Eye (tissue), 1 donor: ENCODE measurements at regions not wholly inside any gene's neighbourhood (a gene's known extent, or its start where the extent isn't known, plus 50 kb on each side); places are given as distances from the start of the nearest gene placed in this dataset.

Source experiments
- DNase-seq: peaks from one replicate; pipeline ENCODE4 v3.0.0-alpha.2; 2015

DNA sequence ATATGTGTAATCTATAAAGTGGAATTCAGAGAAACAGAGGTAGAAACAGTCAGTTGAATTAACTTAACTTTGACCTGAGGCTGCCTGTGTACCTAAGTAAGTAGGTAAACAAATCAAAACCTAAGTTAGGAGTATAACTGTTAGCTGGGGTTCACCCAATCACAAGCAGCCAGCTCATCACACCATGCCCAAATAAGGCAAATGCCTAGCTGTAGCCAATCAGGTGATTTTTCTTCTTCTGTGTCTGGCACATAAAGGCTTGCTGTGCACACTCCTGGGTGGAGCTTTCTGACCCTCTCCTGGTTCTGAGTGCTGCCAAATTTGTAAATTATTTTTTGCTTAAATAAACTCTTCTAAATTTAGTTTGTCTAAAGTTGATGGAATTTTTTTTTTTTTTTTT, 54.7 kb upstream of the TRIM39 start:
- no peak for DNase-seq

DNA sequence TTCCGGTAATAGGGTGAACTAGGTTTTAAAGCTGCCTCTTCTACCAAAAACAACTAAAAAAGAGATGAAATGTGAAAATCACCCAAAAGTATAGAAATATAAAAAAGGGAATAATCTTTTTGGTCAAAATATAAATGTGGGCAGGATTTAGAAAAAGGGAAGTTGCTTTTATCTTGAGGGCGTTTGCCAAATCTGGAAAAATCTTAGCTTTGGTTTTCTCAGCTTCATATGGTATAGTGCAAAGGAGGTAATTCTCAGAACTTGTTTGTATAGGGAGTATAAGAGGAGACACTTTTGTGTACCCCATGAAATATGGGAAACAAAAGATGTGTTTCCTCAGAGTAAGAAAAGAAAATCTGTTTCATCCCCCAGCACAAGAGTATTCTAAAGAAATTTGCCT, 54.2 kb upstream of the TRIM26 start:
- no peak for DNase-seq

DNA sequence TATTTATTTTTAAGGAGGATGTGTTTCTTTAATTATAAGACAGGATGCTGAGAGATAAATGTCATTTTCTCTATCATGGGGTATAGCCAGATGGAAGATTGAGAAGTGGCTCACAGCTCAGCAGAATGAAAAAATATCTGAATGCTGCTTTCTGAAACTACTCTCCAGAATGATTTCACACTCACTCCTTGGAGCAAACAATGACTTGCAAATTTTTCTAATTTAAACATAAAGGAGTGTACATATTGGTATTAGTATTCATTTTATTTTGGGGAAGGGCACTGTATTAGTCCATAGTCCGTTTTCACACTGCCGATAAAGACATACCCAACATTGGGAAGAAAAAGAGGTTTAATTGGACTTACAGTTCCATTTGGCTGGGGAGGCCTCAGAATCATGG, 52.4 kb upstream of the TRIM26 start:
- no peak for DNase-seq

DNA sequence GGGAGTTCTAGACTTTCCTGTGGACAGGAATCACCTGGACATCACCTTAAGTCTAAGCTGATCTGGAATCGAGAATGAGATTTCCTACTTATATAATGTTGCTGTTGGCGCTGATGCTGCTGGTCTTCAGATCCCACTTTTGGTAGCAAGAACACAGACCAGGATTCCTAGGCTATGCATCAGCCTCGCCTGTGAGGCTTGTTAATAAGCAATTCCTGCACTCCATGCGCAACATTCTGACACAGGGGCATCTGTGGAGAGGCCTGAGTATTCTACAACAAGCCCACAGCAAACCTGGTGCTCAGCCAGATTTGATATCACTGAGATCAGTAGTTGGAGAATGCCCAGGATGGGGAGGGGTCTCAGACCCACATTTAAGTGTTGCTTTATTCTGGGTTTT, 52.0 kb upstream of the TRIM26 start:
- no peak for DNase-seq

DNA sequence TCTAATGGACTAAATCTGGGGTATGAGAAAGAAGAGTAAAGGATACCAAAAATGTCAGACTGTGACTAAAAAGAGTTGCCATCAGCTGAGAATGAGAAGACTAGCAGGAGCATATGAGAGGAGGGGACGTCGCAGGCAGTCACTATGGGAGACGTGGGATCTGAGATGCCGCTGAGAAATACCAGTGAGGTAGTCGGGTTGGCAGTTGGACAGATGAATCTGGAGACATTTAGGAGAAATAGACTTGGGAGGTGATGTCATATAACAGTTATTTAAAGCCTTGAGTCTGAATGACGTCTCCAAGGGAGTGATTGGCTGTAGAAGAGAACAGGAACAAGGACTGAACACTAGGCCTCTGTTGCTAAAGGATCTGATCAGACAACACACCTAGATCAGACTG, 51.5 kb upstream of the TRIM26 start:
- peak; percentile 20 for DNase-seq

DNA sequence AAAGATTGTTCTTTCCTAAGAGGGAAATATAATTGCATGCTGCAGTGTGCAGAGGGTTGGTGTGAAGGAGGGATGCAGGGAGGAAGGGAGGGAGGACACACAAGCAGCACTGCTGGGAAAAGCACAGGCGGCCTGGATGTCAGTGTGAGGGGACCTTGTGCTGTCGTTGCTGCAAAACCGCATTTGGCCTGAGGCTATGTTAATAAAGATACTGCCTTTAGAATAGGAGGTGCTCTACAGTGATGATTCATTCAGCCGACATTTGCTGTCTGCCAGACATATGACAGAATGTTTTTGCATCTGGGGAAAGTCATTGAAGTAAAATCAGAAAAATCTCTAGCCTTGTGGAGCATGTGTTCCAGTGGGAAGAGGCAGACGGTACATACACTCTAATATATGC, 50.5 kb upstream of the TRIM26 start:
- no peak for DNase-seq
